GM23338 (cell line): ENCODE measurements at regions not wholly inside any gene's neighbourhood (a gene's known extent, or its start where the extent isn't known, plus 50 kb on each side); places are given as distances from the start of the nearest gene placed in this dataset.

Experiments used
- ATAC-seq: fragments of 200-7000 bp; cut with Tn5 transposase; 3 replicates; pipeline ENCODE4 v1.9.1; 2020
- DNase-seq: peaks from one replicate; pipeline ENCODE4 v3.0.0-alpha.2; 2015; ENCODE audit warnings: low spot score
- H2AFZ ChIP-seq: fragments of 200-600 bp; sonication (generic); 2 replicates; pipeline ENCODE4 v1.8.0; 2016; ENCODE audit warnings: antibody characterized with exemption, mild to moderate bottlenecking, moderate library complexity
- H3F3A ChIP-seq: fragments of 200-600 bp; sonication (generic); replicated peaks from 2 replicates; pipeline ENCODE4 v1.8.0; 2017; ENCODE audit warnings: antibody characterized with exemption, mixed run types, low read depth
- H3K27ac ChIP-seq: fragments of 200-600 bp; sonication (generic); 2 replicates; pipeline ENCODE4 v1.6.1; 2016; ENCODE audit warnings: low read depth
- H3K27me3 ChIP-seq: fragments of 200-600 bp; sonication (generic); 2 replicates; pipeline ENCODE4 v1.8.0; 2016; ENCODE audit warnings: mild to moderate bottlenecking, mixed run types, moderate library complexity; ENCODE audit not compliant: insufficient read depth
- H3K36me3 ChIP-seq: fragments of 200-600 bp; sonication (generic); 2 replicates; pipeline ENCODE4 v1.8.0; 2016; ENCODE audit warnings: mild to moderate bottlenecking; ENCODE audit not compliant: insufficient read depth
- H3K4me1 ChIP-seq: fragments of 200-600 bp; sonication (generic); 2 replicates; pipeline ENCODE4 v1.8.0; 2016; ENCODE audit warnings: mild to moderate bottlenecking, moderate library complexity; ENCODE audit not compliant: insufficient read depth
- H3K4me2 ChIP-seq: fragments of 200-600 bp; sonication (generic); 2 replicates; pipeline ENCODE4 v1.7.1; 2017; ENCODE audit warnings: mixed run types
- H3K4me3 ChIP-seq: fragments of 200-600 bp; sonication (generic); 2 replicates; pipeline ENCODE4 v1.6.1; 2016; ENCODE audit warnings: mixed run types
- H3K79me2 ChIP-seq: fragments of 200-600 bp; sonication (generic); replicated peaks from 2 replicates; pipeline ENCODE4 v1.8.0; 2017; ENCODE audit warnings: mild to moderate bottlenecking; ENCODE audit not compliant: insufficient read depth
- H3K9me2 ChIP-seq: fragments of 200-600 bp; sonication (generic); 2 replicates; pipeline ENCODE4 v1.8.0; 2017; ENCODE audit not compliant: insufficient read depth
- H4K20me1 ChIP-seq: fragments of 200-600 bp; sonication (generic); replicated peaks from 2 replicates; pipeline ENCODE4 v1.8.0; 2017; ENCODE audit warnings: mild to moderate bottlenecking; ENCODE audit not compliant: insufficient read depth
- H3K27ac Mint-ChIP-seq: 2 replicates; pipeline ENCODE4 v1.8.0; 2020; ENCODE audit warnings: inconsistent platforms, mild to moderate bottlenecking, moderate library complexity, mixed read lengths
- H3K27me3 Mint-ChIP-seq: 3 replicates; pipeline ENCODE4 v1.8.0; 2022; ENCODE audit warnings: low read depth, mild to moderate bottlenecking, moderate library complexity, mixed read lengths, inconsistent platforms; ENCODE audit not compliant: insufficient read depth, poor library complexity
- H3K36me3 Mint-ChIP-seq: 3 replicates; pipeline ENCODE4 v1.8.0; 2021; ENCODE audit warnings: low read depth, mild to moderate bottlenecking, inconsistent platforms, moderate library complexity, mixed read lengths
- H3K4me1 Mint-ChIP-seq: 3 replicates; pipeline ENCODE4 v1.8.0; 2020; ENCODE audit warnings: mild to moderate bottlenecking, inconsistent platforms, mixed read lengths
- H3K4me3 Mint-ChIP-seq: 3 replicates; pipeline ENCODE4 v1.8.0; 2021; ENCODE audit warnings: moderate library complexity, mild to moderate bottlenecking, inconsistent platforms, mixed read lengths
- H3K9me3 Mint-ChIP-seq: 3 replicates; pipeline ENCODE4 v1.8.0; 2020; ENCODE audit warnings: moderate library complexity, mild to moderate bottlenecking, inconsistent platforms, mixed read lengths
- CREB1 ChIP-seq: fragments of 250-450 bp; sonication (Bioruptor Pico); IDR thresholded peaks from 2 replicates; pipeline ENCODE4 v1.5.0; 2020; ENCODE audit warnings: low read depth, mild to moderate bottlenecking, moderate library complexity
- CTCF ChIP-seq, 2 experiments: fragments of 200-600 bp in 1 of 2; sonication (generic) in 1 of 2; conservative IDR thresholded peaks; 2 replicates each; pipeline versions ENCODE4 v1.5.1 to v1.6.1; 2016 to 2017; ENCODE audit warnings: antibody characterized with exemption in 2 of 2, low read depth in 2 of 2, mild to moderate bottlenecking in 2 of 2, moderate library complexity in 1 of 2
- ETS1 ChIP-seq: IDR thresholded peaks from 2 replicates; pipeline ENCODE4 v1.6.1; 2016; ENCODE audit warnings: antibody characterized with exemption
- POLR2AphosphoS5 ChIP-seq: IDR thresholded peaks from 2 replicates; pipeline ENCODE4 v1.6.1; 2016; ENCODE audit warnings: antibody characterized with exemption, low read depth
- REST ChIP-seq: IDR thresholded peaks from one replicate; pipeline ENCODE4 v1.6.1; 2018; ENCODE audit warnings: antibody characterized with exemption; ENCODE audit not compliant: unreplicated experiment

- TF ChIP-seq CTCF (conservative IDR thresholded peaks at IDR 0.05; ENCODE audit: low read depth in 2 of 2), result no peak
- TF ChIP-seq POLR2AphosphoS5, result no peak
These were observed 621.4 kb downstream of the OTOL1 start (continued) for GRCh38 chr3:162117961-162118360.

GRCh38 chr3:162119651-162120050 is 623.0 kb downstream of the OTOL1 start:
- H3K4me1 ChIP-seq, result peaks cover 11% of the 10 kb centered on the region
- no peaks in the 10 kb centered on the region for H3K36me3 ChIP-seq
- Mint-ChIP-seq H3K4me1 (peaks cover 9% of the 10 kb centered on the region; the same call in 2 of the 3 replicates), H3K36me3 (no peaks in the 10 kb centered on the region), H3K27me3 (no peaks in the 10 kb centered on the region), H3K9me3 (no peaks in the 10 kb centered on the region), H3K4me3 (no peak overlapping the region), H3K27ac (no peak overlapping the region; the same call in 1 of the 2 replicates)
- H4K20me1 ChIP-seq, result no peaks in the 10 kb centered on the region
- DNase-seq (no peak), ATAC-seq (no peak)
- H2AFZ ChIP-seq, result no peak overlapping the region
- H3K9me2 ChIP-seq, result no peaks in the 10 kb centered on the region
- H3K4me3 ChIP-seq, result no peak overlapping the region
- no peaks in the 10 kb centered on the region for H3K27me3 ChIP-seq
- no peak overlapping the region for H3K4me2 ChIP-seq
- no peaks in the 10 kb centered on the region for H3K79me2 ChIP-seq
- H3K27ac ChIP-seq, result no peak overlapping the region
- H3F3A ChIP-seq, result no peaks in the 10 kb centered on the region
- TF ChIP-seq ETS1 (no peak), POLR2AphosphoS5 (no peak), REST (no peak), CTCF (conservative IDR thresholded peaks at IDR 0.05; ENCODE audit: low read depth in 2 of 2) (no peak), CREB1 (no peak)
